GM23338 (cell line): ENCODE measurements at regions not wholly inside any gene's neighbourhood (a gene's known extent, or its start where the extent isn't known, plus 50 kb on each side); places are given as distances from the start of the nearest gene placed in this dataset.
"Not testable (repeated sequence)": the region's sequence is repeated elsewhere in the genome, so short reads cannot be mapped to it uniquely, and the experiment has no call there.

Experiments used
- ATAC-seq: fragments of 200-7000 bp; cut with Tn5 transposase; 3 replicates; pipeline ENCODE4 v1.9.1; 2020
- DNase-seq: peaks from one replicate; pipeline ENCODE4 v3.0.0-alpha.2; 2015; ENCODE audit warnings: low spot score
- H2AFZ ChIP-seq: fragments of 200-600 bp; sonication (generic); 2 replicates; pipeline ENCODE4 v1.8.0; 2016; ENCODE audit warnings: antibody characterized with exemption, mild to moderate bottlenecking, moderate library complexity
- H3F3A ChIP-seq: fragments of 200-600 bp; sonication (generic); replicated peaks from 2 replicates; pipeline ENCODE4 v1.8.0; 2017; ENCODE audit warnings: antibody characterized with exemption, mixed run types, low read depth
- H3K27ac ChIP-seq: fragments of 200-600 bp; sonication (generic); 2 replicates; pipeline ENCODE4 v1.6.1; 2016; ENCODE audit warnings: low read depth
- H3K27me3 ChIP-seq: fragments of 200-600 bp; sonication (generic); 2 replicates; pipeline ENCODE4 v1.8.0; 2016; ENCODE audit warnings: mild to moderate bottlenecking, mixed run types, moderate library complexity; ENCODE audit not compliant: insufficient read depth
- H3K36me3 ChIP-seq: fragments of 200-600 bp; sonication (generic); 2 replicates; pipeline ENCODE4 v1.8.0; 2016; ENCODE audit warnings: mild to moderate bottlenecking; ENCODE audit not compliant: insufficient read depth
- H3K4me1 ChIP-seq: fragments of 200-600 bp; sonication (generic); 2 replicates; pipeline ENCODE4 v1.8.0; 2016; ENCODE audit warnings: mild to moderate bottlenecking, moderate library complexity; ENCODE audit not compliant: insufficient read depth
- H3K4me2 ChIP-seq: fragments of 200-600 bp; sonication (generic); 2 replicates; pipeline ENCODE4 v1.7.1; 2017; ENCODE audit warnings: mixed run types
- H3K4me3 ChIP-seq: fragments of 200-600 bp; sonication (generic); 2 replicates; pipeline ENCODE4 v1.6.1; 2016; ENCODE audit warnings: mixed run types
- H3K79me2 ChIP-seq: fragments of 200-600 bp; sonication (generic); replicated peaks from 2 replicates; pipeline ENCODE4 v1.8.0; 2017; ENCODE audit warnings: mild to moderate bottlenecking; ENCODE audit not compliant: insufficient read depth
- H3K9me2 ChIP-seq: fragments of 200-600 bp; sonication (generic); 2 replicates; pipeline ENCODE4 v1.8.0; 2017; ENCODE audit not compliant: insufficient read depth
- H4K20me1 ChIP-seq: fragments of 200-600 bp; sonication (generic); replicated peaks from 2 replicates; pipeline ENCODE4 v1.8.0; 2017; ENCODE audit warnings: mild to moderate bottlenecking; ENCODE audit not compliant: insufficient read depth
- H3K27ac Mint-ChIP-seq: 2 replicates; pipeline ENCODE4 v1.8.0; 2020; ENCODE audit warnings: inconsistent platforms, mild to moderate bottlenecking, moderate library complexity, mixed read lengths
- H3K27me3 Mint-ChIP-seq: 3 replicates; pipeline ENCODE4 v1.8.0; 2022; ENCODE audit warnings: low read depth, mild to moderate bottlenecking, moderate library complexity, mixed read lengths, inconsistent platforms; ENCODE audit not compliant: insufficient read depth, poor library complexity
- H3K36me3 Mint-ChIP-seq: 3 replicates; pipeline ENCODE4 v1.8.0; 2021; ENCODE audit warnings: low read depth, mild to moderate bottlenecking, inconsistent platforms, moderate library complexity, mixed read lengths
- H3K4me1 Mint-ChIP-seq: 3 replicates; pipeline ENCODE4 v1.8.0; 2020; ENCODE audit warnings: mild to moderate bottlenecking, inconsistent platforms, mixed read lengths
- H3K4me3 Mint-ChIP-seq: 3 replicates; pipeline ENCODE4 v1.8.0; 2021; ENCODE audit warnings: moderate library complexity, mild to moderate bottlenecking, inconsistent platforms, mixed read lengths
- H3K9me3 Mint-ChIP-seq: 3 replicates; pipeline ENCODE4 v1.8.0; 2020; ENCODE audit warnings: moderate library complexity, mild to moderate bottlenecking, inconsistent platforms, mixed read lengths
- EZH2phosphoT487 ChIP-seq: fragments of 200-600 bp; sonication (generic); IDR thresholded peaks from one replicate; pipeline ENCODE4 v1.8.1; 2018; ENCODE audit warnings: antibody characterized with exemption; ENCODE audit not compliant: unreplicated experiment
- JUNB ChIP-seq: IDR thresholded peaks from one replicate; pipeline ENCODE4 v1.6.1; 2016; ENCODE audit warnings: antibody characterized with exemption; ENCODE audit not compliant: unreplicated experiment
- NANOG ChIP-seq: IDR thresholded peaks from 2 replicates; pipeline ENCODE4 v1.6.1; 2016; ENCODE audit warnings: antibody characterized with exemption, borderline replicate concordance
- STAT1 ChIP-seq: IDR thresholded peaks from one replicate; pipeline ENCODE4 v1.6.1; 2016; ENCODE audit warnings: antibody characterized with exemption; ENCODE audit not compliant: unreplicated experiment
- ZNF331 ChIP-seq: fragments of 250-450 bp; sonication (Bioruptor Pico); IDR thresholded peaks from 2 replicates; pipeline ENCODE4 v1.5.0; 2020; ENCODE audit warnings: low read depth, mild to moderate bottlenecking, moderate library complexity
- TF ChIP-seq, protein P1 (sequence below), 2 experiments: fragments of 200-600 bp in 1 of 2; sonication (generic) in 1 of 2; conservative IDR thresholded peaks; 2 replicates each; pipeline versions ENCODE4 v1.5.1 to v1.6.1; 2016 to 2017; ENCODE audit warnings: antibody characterized with exemption in 2 of 2, low read depth in 2 of 2, mild to moderate bottlenecking in 2 of 2, moderate library complexity in 1 of 2
- TF ChIP-seq, protein P2 (sequence below): IDR thresholded peaks from 2 replicates; pipeline ENCODE4 v1.6.1; 2016; ENCODE audit warnings: antibody characterized with exemption

DNA sequence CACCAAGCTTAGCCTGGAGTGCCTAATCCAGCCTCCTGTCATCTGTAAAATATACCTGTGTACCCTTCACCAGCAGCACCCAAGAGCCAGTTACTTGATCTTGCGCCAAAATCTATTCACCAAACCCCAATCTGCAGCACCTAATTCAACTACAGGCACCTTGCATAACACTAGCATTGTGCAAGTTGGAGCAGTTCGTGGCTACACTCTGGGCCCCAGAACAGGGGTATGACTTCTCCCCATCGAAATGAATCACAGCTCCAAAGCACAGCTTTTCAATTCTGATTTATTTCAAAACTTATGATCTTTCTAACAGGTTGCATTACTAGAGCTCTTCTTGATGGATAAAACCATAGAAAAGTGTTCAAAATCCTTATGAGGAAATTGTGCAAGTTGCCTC is 100.4 kb upstream of the TCF21 start:
- H3K4me1 Mint-ChIP-seq: no peaks in the 10 kb centered on the region
- no peak overlapping the region for H3K4me2 ChIP-seq
- H3K36me3 Mint-ChIP-seq: no peaks in the 10 kb centered on the region
- H3K27me3 Mint-ChIP-seq: peaks cover 3% of the 10 kb centered on the region
- H3K4me3 Mint-ChIP-seq: no peak overlapping the region
- no peak overlapping the region; the same call in 1 of the 2 replicates for H2AFZ ChIP-seq
- H3K36me3 ChIP-seq: no peaks in the 10 kb centered on the region
- no peaks in the 10 kb centered on the region for H3K4me1 ChIP-seq
- H3K27ac Mint-ChIP-seq: no peak overlapping the region
- H3K27me3 ChIP-seq: no peaks in the 10 kb centered on the region
- H3K9me2 ChIP-seq: peaks cover 2% of the 10 kb centered on the region
- H4K20me1 ChIP-seq: no peaks in the 10 kb centered on the region
- ATAC-seq (no peak), DNase-seq (no peak)
- no peaks in the 10 kb centered on the region for H3F3A ChIP-seq
- no peak overlapping the region for H3K4me3 ChIP-seq
- TF ChIP-seq NANOG: no peak
- TF ChIP-seq, protein P1, sequence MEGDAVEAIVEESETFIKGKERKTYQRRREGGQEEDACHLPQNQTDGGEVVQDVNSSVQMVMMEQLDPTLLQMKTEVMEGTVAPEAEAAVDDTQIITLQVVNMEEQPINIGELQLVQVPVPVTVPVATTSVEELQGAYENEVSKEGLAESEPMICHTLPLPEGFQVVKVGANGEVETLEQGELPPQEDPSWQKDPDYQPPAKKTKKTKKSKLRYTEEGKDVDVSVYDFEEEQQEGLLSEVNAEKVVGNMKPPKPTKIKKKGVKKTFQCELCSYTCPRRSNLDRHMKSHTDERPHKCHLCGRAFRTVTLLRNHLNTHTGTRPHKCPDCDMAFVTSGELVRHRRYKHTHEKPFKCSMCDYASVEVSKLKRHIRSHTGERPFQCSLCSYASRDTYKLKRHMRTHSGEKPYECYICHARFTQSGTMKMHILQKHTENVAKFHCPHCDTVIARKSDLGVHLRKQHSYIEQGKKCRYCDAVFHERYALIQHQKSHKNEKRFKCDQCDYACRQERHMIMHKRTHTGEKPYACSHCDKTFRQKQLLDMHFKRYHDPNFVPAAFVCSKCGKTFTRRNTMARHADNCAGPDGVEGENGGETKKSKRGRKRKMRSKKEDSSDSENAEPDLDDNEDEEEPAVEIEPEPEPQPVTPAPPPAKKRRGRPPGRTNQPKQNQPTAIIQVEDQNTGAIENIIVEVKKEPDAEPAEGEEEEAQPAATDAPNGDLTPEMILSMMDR (conservative IDR thresholded peaks at IDR 0.05; ENCODE audit: low read depth in 2 of 2): no peak
- TF ChIP-seq ZNF331: no peak
- TF ChIP-seq, protein P2, sequence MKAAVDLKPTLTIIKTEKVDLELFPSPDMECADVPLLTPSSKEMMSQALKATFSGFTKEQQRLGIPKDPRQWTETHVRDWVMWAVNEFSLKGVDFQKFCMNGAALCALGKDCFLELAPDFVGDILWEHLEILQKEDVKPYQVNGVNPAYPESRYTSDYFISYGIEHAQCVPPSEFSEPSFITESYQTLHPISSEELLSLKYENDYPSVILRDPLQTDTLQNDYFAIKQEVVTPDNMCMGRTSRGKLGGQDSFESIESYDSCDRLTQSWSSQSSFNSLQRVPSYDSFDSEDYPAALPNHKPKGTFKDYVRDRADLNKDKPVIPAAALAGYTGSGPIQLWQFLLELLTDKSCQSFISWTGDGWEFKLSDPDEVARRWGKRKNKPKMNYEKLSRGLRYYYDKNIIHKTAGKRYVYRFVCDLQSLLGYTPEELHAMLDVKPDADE: no peak
- no peak for TF ChIP-seq JUNB
- TF ChIP-seq EZH2phosphoT487: no peak
- no peak for TF ChIP-seq STAT1
- H3K9me3 Mint-ChIP-seq: no peaks in the 10 kb centered on the region
- H3K79me2 ChIP-seq: no peaks in the 10 kb centered on the region
- no peak overlapping the region for H3K27ac ChIP-seq

DNA sequence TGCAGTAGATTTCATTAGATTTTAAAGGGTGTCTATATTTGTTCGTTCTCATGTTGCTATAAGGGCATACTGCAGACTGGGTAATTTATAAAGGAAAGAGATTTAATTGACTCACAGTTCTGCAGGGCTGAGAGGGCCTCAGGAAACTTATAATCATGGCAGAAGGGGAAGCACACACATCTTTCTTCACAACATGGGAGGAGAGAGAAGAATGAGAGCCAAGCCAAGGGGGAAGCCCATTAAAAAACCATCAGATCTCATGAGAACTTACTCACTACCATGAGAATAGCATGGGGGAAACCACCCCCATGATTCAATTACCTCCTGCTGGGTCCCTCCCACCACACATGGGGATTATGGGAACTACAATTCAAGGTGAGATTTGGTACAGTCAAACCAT is 99.5 kb upstream of the TCF21 start:
- not testable (repeated sequence) for H3K79me2 ChIP-seq, H3K27me3 Mint-ChIP-seq, H3K27me3 ChIP-seq, H3K4me1 Mint-ChIP-seq, H2AFZ ChIP-seq, H3K27ac ChIP-seq, H3K36me3 Mint-ChIP-seq, H3K4me3 ChIP-seq, H3K4me3 Mint-ChIP-seq, H3K27ac Mint-ChIP-seq, H3F3A ChIP-seq, DNase-seq, H4K20me1 ChIP-seq, H3K4me1 ChIP-seq, H3K9me3 Mint-ChIP-seq, H3K36me3 ChIP-seq, H3K4me2 ChIP-seq, H3K9me2 ChIP-seq, ATAC-seq

DNA sequence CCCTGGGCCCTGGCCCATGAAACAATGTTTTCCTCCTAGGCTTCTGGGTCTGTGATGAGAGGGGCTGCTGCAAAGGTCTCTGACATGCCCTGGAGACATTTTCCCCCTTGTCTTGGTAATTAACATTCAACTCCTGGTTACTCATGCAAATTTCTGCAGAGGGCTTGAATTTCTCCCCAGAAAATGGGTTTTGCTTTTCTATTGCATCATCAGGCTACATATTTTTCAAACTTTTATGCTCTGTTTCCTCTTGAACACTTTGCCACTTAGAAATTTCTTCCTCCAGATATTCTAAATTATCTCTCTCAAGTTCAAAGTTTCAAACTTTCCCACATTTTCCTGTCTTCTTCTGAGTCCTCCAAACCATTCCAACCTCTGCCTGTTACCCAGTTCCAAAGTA is 98.2 kb upstream of the TCF21 start:
- not testable (repeated sequence) for H3K79me2 ChIP-seq, H3F3A ChIP-seq, H3K27me3 Mint-ChIP-seq, H3K27ac ChIP-seq, ATAC-seq, H3K36me3 ChIP-seq, H3K4me1 ChIP-seq, H3K9me2 ChIP-seq, H2AFZ ChIP-seq, H3K4me3 ChIP-seq, DNase-seq, H3K27ac Mint-ChIP-seq, H3K9me3 Mint-ChIP-seq, H3K4me1 Mint-ChIP-seq, H3K36me3 Mint-ChIP-seq, H3K4me3 Mint-ChIP-seq, H3K4me2 ChIP-seq, H4K20me1 ChIP-seq, H3K27me3 ChIP-seq

DNA sequence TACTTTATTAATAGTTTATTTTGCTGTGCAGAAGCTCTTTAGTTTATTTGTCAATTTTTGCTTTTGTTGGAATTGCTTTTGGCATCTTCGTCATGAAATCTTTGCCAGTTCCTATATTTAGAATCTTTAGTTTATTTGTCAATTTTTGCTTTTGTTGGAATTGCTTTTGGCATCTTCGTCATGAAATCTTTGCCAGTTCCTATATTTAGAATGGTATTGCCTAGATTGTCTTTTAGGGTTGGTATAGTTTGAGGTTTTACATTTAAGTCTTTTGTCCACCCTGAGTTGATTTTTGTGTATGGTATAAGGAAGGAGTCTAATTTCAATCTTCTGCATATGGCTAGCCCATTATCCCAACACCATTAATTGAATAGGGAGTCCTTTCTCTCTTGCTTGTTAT is 93.9 kb upstream of the TCF21 start:
- not testable (repeated sequence) for H3K9me3 Mint-ChIP-seq

More for the DNA sequence above, 93.9 kb upstream of the TCF21 start:
- H3K27ac Mint-ChIP-seq, DNase-seq, H3K9me2 ChIP-seq, ATAC-seq, H3K27ac ChIP-seq, H3F3A ChIP-seq, H3K27me3 ChIP-seq, H3K4me1 Mint-ChIP-seq, H4K20me1 ChIP-seq, H3K4me2 ChIP-seq, H3K4me1 ChIP-seq, H3K4me3 ChIP-seq, H3K36me3 ChIP-seq, H3K4me3 Mint-ChIP-seq, H3K36me3 Mint-ChIP-seq, H2AFZ ChIP-seq, H3K27me3 Mint-ChIP-seq, H3K79me2 ChIP-seq: not testable (repeated sequence)
